ENCODE measurements at regions not wholly inside any gene's neighbourhood (a gene's known extent, or its start where the extent isn't known, plus 50 kb on each side); places are given as distances from the start of the nearest gene placed in this dataset.
A peak's percentile ranks its signal among the peaks of the same experiment; 100 is the strongest.

DNA sequence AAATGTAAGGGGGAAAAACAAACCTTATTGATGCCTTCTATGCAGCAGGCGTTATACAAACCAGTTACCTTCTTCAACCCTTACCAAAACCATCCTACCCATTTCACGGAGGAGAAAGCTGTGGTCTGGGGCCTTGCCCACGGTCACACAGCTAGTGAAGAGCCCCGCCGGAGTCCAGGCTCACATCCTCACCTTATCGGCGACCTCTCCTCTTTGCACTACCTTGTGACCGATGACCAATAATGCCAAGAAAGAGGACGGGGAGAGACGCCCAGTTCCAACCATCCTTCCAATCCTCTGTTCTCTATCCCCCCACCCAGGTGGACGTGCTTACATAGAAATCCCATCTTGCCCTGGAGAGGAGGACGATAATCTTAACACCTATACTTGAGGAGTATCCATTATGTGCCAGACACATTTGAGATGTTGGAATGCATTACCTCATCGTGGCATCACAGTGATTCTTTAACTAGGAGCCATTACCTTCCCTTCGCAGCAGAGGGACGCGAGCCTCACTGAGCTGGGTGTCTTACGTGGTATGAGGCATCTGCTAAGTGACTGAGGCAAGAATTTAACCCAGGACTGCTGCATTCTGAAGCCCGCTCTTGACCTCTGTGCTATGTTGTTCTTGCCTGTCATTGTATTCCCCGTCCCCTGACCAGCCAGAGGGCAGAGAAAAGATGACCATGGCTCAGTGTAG is 253.7 kb upstream of the B3GAT1 start (continued):
- TF ChIP-seq, protein P1, sequence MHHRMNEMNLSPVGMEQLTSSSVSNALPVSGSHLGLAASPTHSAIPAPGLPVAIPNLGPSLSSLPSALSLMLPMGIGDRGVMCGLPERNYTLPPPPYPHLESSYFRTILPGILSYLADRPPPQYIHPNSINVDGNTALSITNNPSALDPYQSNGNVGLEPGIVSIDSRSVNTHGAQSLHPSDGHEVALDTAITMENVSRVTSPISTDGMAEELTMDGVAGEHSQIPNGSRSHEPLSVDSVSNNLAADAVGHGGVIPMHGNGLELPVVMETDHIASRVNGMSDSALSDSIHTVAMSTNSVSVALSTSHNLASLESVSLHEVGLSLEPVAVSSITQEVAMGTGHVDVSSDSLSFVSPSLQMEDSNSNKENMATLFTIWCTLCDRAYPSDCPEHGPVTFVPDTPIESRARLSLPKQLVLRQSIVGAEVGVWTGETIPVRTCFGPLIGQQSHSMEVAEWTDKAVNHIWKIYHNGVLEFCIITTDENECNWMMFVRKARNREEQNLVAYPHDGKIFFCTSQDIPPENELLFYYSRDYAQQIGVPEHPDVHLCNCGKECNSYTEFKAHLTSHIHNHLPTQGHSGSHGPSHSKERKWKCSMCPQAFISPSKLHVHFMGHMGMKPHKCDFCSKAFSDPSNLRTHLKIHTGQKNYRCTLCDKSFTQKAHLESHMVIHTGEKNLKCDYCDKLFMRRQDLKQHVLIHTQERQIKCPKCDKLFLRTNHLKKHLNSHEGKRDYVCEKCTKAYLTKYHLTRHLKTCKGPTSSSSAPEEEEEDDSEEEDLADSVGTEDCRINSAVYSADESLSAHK (tag by site-specific recombination; IDR thresholded peaks at IDR 0.05), result no peak

- ChIA-PET CTCF (interaction anchor here (0.6 kb wide), 1 partner anchor 47 kb away, joined by 4 read pairs; no protein-coding TSS in a partner anchor), POLR2A (no interaction called here)
- TF ChIP-seq ZNF544 (tag by site-specific recombination; IDR thresholded peaks at IDR 0.05) (no peak), WT1 (tag by site-specific recombination; IDR thresholded peaks at IDR 0.05) (no peak), ZNF366 (tag by site-specific recombination; conservative IDR thresholded peaks at IDR 0.05) (no peak), ZBTB21 (tag by site-specific recombination; IDR thresholded peaks at IDR 0.05) (no peak), ZNF518A (tag by site-specific recombination; conservative IDR thresholded peaks at IDR 0.05; ENCODE audit: low read depth) (no peak), ZNF596 (tag by site-specific recombination; IDR thresholded peaks at IDR 0.05) (no peak), ZNF837 (tag by site-specific recombination; IDR thresholded peaks at IDR 0.05) (no peak), TCF7L2 (IDR thresholded peaks at IDR 0.05; ENCODE audit: borderline replicate concordance, low read depth, low read length) (no peak), ZNF292 (tag by site-specific recombination; IDR thresholded peaks at IDR 0.05; ENCODE audit: borderline replicate concordance, low read depth) (no peak), ZNF239 (tag by site-specific recombination; IDR thresholded peaks at IDR 0.05) (no peak), ZBTB7A (tag by site-specific recombination; IDR thresholded peaks at IDR 0.05; ENCODE audit: low read depth) (no peak), IKZF3 (tag by site-specific recombination; IDR thresholded peaks at IDR 0.05) (no peak)
- H3K36me3 ChIP-seq (ENCODE audit: control insufficient read depth in 2 of 2, insufficient read depth in 1 of 2, low read length in 2 of 2), result no peaks in the 10 kb centered on the region
- no peak overlapping the region for H3K4me3 ChIP-seq (ENCODE audit: low read depth, low read length)
- no peaks in the 10 kb centered on the region for H3K4me1 ChIP-seq (ENCODE audit: control insufficient read depth, insufficient read depth, low read length)
- H3K9me3 ChIP-seq (ENCODE audit: control insufficient read depth, insufficient read depth, low read depth, low read length), result no peaks in the 10 kb centered on the region
- H3K27ac ChIP-seq (ENCODE audit: extremely low read depth, low read depth, low read length), result no peak overlapping the region
Measured at GRCh38 chr11:134665188-134665535, 253.1 kb upstream of the B3GAT1 start.

GRCh38 chr11:134664447-134665187 is 252.6 kb upstream of the B3GAT1 start:
- no peak overlapping the region for H3K27ac ChIP-seq (ENCODE audit: extremely low read depth, low read depth, low read length)
- no peak for TF ChIP-seq GLIS2 (tag by site-specific recombination; IDR thresholded peaks at IDR 0.05)
- TF ChIP-seq ZFHX2 (tag by site-specific recombination; conservative IDR thresholded peaks at IDR 0.05), result peak; percentile 35; the same call in 1 of the 2 replicates
- ChIA-PET POLR2A (no interaction called here), CTCF (interaction anchor here (0.6 kb wide), 1 partner anchor 47 kb away, joined by 4 read pairs; no protein-coding TSS in a partner anchor)
- H3K4me3 ChIP-seq (ENCODE audit: low read depth, low read length), result no peak overlapping the region
- no peaks in the 10 kb centered on the region for H3K36me3 ChIP-seq (ENCODE audit: control insufficient read depth in 2 of 2, insufficient read depth in 1 of 2, low read length in 2 of 2)
- no peaks in the 10 kb centered on the region for H3K4me1 ChIP-seq (ENCODE audit: control insufficient read depth, insufficient read depth, low read length)
- no peaks in the 10 kb centered on the region for H3K9me3 ChIP-seq (ENCODE audit: control insufficient read depth, insufficient read depth, low read depth, low read length)

All from HEK293 (cell line).